ENCODE measurements at regions not wholly inside any gene's neighbourhood (a gene's known extent, or its start where the extent isn't known, plus 50 kb on each side); places are given as distances from the start of the nearest gene placed in this dataset.

DNA sequence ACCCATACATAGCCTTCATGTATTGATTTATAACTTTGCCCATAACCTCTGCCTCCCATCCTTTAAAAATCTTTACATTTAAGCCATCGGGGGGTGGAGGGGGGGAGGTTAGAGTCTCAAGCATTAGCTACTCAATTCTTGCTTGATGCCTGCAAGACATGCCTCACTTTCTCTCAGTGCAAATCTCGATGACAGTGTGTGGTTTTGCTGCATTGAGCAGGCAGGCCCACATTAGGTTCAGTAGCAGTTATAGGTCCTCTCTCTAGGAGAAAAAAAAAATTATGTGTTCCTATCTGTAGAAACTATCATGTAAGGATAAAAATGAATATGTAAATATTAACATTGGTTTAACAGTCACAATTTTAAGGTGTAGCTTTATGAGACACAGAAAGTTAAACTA lies 314.0 kb upstream of the ANO3 start:
- ATAC-seq (ENCODE audit: low FRiP score in 2 of 2) = no peak
- DNase-seq = no peak
- no peak overlapping the region for H3K4me3 ChIP-seq
- peaks cover 0 to 3% (median 0%) of the 10 kb centered on the region in 4 donors for H3K4me1 ChIP-seq
- no peaks in the 10 kb centered on the region for H3K9me3 ChIP-seq
- no peak for TF ChIP-seq POLR2A (IDR thresholded peaks at IDR 0.05)
- no peak for TF ChIP-seq POLR2AphosphoS5 (IDR thresholded peaks at IDR 0.05)
- TF ChIP-seq EP300 (IDR thresholded peaks at IDR 0.05) = no peak
- TF ChIP-seq, protein P1, sequence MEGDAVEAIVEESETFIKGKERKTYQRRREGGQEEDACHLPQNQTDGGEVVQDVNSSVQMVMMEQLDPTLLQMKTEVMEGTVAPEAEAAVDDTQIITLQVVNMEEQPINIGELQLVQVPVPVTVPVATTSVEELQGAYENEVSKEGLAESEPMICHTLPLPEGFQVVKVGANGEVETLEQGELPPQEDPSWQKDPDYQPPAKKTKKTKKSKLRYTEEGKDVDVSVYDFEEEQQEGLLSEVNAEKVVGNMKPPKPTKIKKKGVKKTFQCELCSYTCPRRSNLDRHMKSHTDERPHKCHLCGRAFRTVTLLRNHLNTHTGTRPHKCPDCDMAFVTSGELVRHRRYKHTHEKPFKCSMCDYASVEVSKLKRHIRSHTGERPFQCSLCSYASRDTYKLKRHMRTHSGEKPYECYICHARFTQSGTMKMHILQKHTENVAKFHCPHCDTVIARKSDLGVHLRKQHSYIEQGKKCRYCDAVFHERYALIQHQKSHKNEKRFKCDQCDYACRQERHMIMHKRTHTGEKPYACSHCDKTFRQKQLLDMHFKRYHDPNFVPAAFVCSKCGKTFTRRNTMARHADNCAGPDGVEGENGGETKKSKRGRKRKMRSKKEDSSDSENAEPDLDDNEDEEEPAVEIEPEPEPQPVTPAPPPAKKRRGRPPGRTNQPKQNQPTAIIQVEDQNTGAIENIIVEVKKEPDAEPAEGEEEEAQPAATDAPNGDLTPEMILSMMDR (IDR thresholded peaks at IDR 0.05) = no peak
- H3K36me3 ChIP-seq = no peaks in the 10 kb centered on the region
- H3K27ac ChIP-seq = no peak overlapping the region
- 71 to 74% methylated on average over 2 of the region's 2 CpGs for WGBS, 2 donors
- no peaks in the 10 kb centered on the region for H3K27me3 ChIP-seq

- no peaks in the 10 kb centered on the region for H3K36me3 ChIP-seq
- H3K4me1 ChIP-seq = peaks cover 0 to 3% (median 0%) of the 10 kb centered on the region in 4 donors
- TF ChIP-seq POLR2A (IDR thresholded peaks at IDR 0.05) (no peak), EP300 (IDR thresholded peaks at IDR 0.05) (no peak), POLR2AphosphoS5 (IDR thresholded peaks at IDR 0.05) (no peak)
- TF ChIP-seq, protein P1 (IDR thresholded peaks at IDR 0.05) = no peak
- H3K27ac ChIP-seq = no peak overlapping the region
- H3K27me3 ChIP-seq = no peaks in the 10 kb centered on the region
- no peak for ATAC-seq (ENCODE audit: low FRiP score in 2 of 2)
- no peaks in the 10 kb centered on the region for H3K9me3 ChIP-seq
- no peak for DNase-seq
- H3K4me3 ChIP-seq = no peak overlapping the region
Measured at GRCh38 chr11:26018336-26018735, 313.6 kb upstream of the ANO3 start.

- Histone ChIP-seq H3K9me3 (no peaks in the 10 kb centered on the region), H3K36me3 (no peaks in the 10 kb centered on the region), H3K4me3 (no peak overlapping the region), H3K27me3 (no peaks in the 10 kb centered on the region), H3K4me1 (peaks cover 0 to 3% (median 0%) of the 10 kb centered on the region in 4 donors), H3K27ac (no peak overlapping the region)
- 78 to 84% methylated on average over 3 of the region's 3 CpGs for WGBS, 2 donors
- ATAC-seq (ENCODE audit: low FRiP score in 2 of 2) = no peak
- DNase-seq = no peak
- TF ChIP-seq EP300 (IDR thresholded peaks at IDR 0.05) (no peak), POLR2A (IDR thresholded peaks at IDR 0.05) (no peak), POLR2AphosphoS5 (IDR thresholded peaks at IDR 0.05) (no peak)
- TF ChIP-seq, protein P1 (IDR thresholded peaks at IDR 0.05) = no peak
Measured at GRCh38 chr11:26019386-26019785, 312.5 kb upstream of the ANO3 start.

- TF ChIP-seq POLR2A (IDR thresholded peaks at IDR 0.05) (no peak), EP300 (IDR thresholded peaks at IDR 0.05) (no peak), POLR2AphosphoS5 (IDR thresholded peaks at IDR 0.05) (no peak)
- TF ChIP-seq, protein P1 (IDR thresholded peaks at IDR 0.05) = no peak
- ATAC-seq (ENCODE audit: low FRiP score in 2 of 2) (no peak), DNase-seq (no peak)
- Histone ChIP-seq H3K4me3 (no peak overlapping the region), H3K4me1 (peaks cover 0 to 3% (median 0%) of the 10 kb centered on the region in 4 donors), H3K27me3 (no peaks in the 10 kb centered on the region), H3K27ac (no peak overlapping the region), H3K36me3 (no peaks in the 10 kb centered on the region), H3K9me3 (no peaks in the 10 kb centered on the region)
- 54 to 67% methylated on average over 1 of the region's 1 CpG for WGBS, 2 donors
Measured at GRCh38 chr11:26021017-26021416, 310.9 kb upstream of the ANO3 start.

GRCh38 chr11:26023057-26023456 lies 308.9 kb upstream of the ANO3 start:
- no peak overlapping the region for H3K4me3 ChIP-seq
- no peak overlapping the region for H3K27ac ChIP-seq
- no peak for ATAC-seq (ENCODE audit: low FRiP score in 2 of 2)
- H3K27me3 ChIP-seq = no peaks in the 10 kb centered on the region
- no peak for DNase-seq
- WGBS, 2 donors = 85 to 91% methylated on average over 2 of the region's 2 CpGs
- no peaks in the 10 kb centered on the region for H3K36me3 ChIP-seq
- no peaks in the 10 kb centered on the region for H3K9me3 ChIP-seq
- peaks cover 0 to under 1% (median 0%) of the 10 kb centered on the region in 4 donors for H3K4me1 ChIP-seq
- TF ChIP-seq POLR2AphosphoS5 (IDR thresholded peaks at IDR 0.05) (no peak), POLR2A (IDR thresholded peaks at IDR 0.05) (no peak), EP300 (IDR thresholded peaks at IDR 0.05) (no peak)
- TF ChIP-seq, protein P1 (IDR thresholded peaks at IDR 0.05) = no peak

Data from upper lobe of left lung (tissue), 6 donors.